ENCODE measurements at regions not wholly inside any gene's neighbourhood (a gene's known extent, or its start where the extent isn't known, plus 50 kb on each side); places are given as distances from the start of the nearest gene placed in this dataset.

GRCh38 chr15:66630801-66631351, 65.1 kb upstream of the LCTL start:
- TF ChIP-seq, protein P1, sequence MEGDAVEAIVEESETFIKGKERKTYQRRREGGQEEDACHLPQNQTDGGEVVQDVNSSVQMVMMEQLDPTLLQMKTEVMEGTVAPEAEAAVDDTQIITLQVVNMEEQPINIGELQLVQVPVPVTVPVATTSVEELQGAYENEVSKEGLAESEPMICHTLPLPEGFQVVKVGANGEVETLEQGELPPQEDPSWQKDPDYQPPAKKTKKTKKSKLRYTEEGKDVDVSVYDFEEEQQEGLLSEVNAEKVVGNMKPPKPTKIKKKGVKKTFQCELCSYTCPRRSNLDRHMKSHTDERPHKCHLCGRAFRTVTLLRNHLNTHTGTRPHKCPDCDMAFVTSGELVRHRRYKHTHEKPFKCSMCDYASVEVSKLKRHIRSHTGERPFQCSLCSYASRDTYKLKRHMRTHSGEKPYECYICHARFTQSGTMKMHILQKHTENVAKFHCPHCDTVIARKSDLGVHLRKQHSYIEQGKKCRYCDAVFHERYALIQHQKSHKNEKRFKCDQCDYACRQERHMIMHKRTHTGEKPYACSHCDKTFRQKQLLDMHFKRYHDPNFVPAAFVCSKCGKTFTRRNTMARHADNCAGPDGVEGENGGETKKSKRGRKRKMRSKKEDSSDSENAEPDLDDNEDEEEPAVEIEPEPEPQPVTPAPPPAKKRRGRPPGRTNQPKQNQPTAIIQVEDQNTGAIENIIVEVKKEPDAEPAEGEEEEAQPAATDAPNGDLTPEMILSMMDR (IDR thresholded peaks at IDR 0.05), result no peak
- TF ChIP-seq POLR2A (IDR thresholded peaks at IDR 0.05) (no peak), EP300 (IDR thresholded peaks at IDR 0.05) (no peak)
